B cell (primary cell): ENCODE measurements at regions not wholly inside any gene's neighbourhood (a gene's known extent, or its start where the extent isn't known, plus 50 kb on each side); places are given as distances from the start of the nearest gene placed in this dataset.

Experiments
- ATAC-seq: fragments of 200-7000 bp; cut with Tn5 transposase; one replicate; pipeline ENCODE4 v1.10.0; 2021; ENCODE audit warnings: low read depth, mild to moderate bottlenecking, moderate number of reproducible peaks, moderate library complexity
- CTCF ChIA-PET: fragments of 350-600 bp; sonication (Branson Sonifier 250); formaldehyde crosslinking; loops from one replicate; lab custom pipeline; 2021; ENCODE audit warnings: antibody characterized with exemption, inconsistent platforms; lab: Charles Lee
- POLR2A ChIA-PET: fragments of 350-600 bp; sonication (Branson Sonifier 250); formaldehyde crosslinking; loops from one replicate; lab custom pipeline; 2021; ENCODE audit warnings: antibody characterized with exemption; lab: Charles Lee
- DNase-seq: peaks from one replicate; pipeline ENCODE4 v3.0.0; 2013
- H2AFZ ChIP-seq: 2 replicates; pipeline ENCODE4 v1.6.1; 2012; ENCODE audit warnings: mild to moderate bottlenecking, low read depth, low read length; ENCODE audit not compliant: insufficient read depth, poor library complexity, severe bottlenecking
- H3K27ac ChIP-seq, 2 donors: 1 replicate in 1 of 2; 2 replicates in 1 of 2; pipeline ENCODE4 v1.5.1; 2012 to 2013; ENCODE audit warnings: low read length in 2 of 2, mild to moderate bottlenecking in 2 of 2, moderate library complexity in 1 of 2
- H3K27me3 ChIP-seq, 4 experiments: fragments of 200-600 bp in 1 of 4; sonication (generic) in 1 of 4; replicated peaks in 1 of 4; 1 replicate in 2 of 4; 2 replicates in 2 of 4; pipeline versions ENCODE4 v1.6.1 to v1.7.0; 2013 to 2016; ENCODE audit warnings: low read length in 3 of 4, mild to moderate bottlenecking in 2 of 4, mixed read lengths in 1 of 4, moderate library complexity in 1 of 4; ENCODE audit not compliant: insufficient read depth in 4 of 4, control insufficient read depth in 3 of 4; ENCODE audit errors: control extremely low read depth in 1 of 4
- H3K36me3 ChIP-seq, 2 experiments: replicated peaks in 1 of 2; 1 replicate in 1 of 2; 2 replicates in 1 of 2; pipeline versions ENCODE4 v1.6.1 to v1.7.1; 2013; ENCODE audit warnings: low read length in 1 of 2; ENCODE audit not compliant: insufficient read depth in 2 of 2, control insufficient read depth in 1 of 2; ENCODE audit errors: control extremely low read depth in 1 of 2, extremely low read depth in 1 of 2
- H3K4me1 ChIP-seq, 2 donors: fragments of 200-600 bp in 1 of 2; sonication (generic) in 1 of 2; 1 replicate in 1 of 2; 2 replicates in 1 of 2; pipeline versions ENCODE4 v1.5.1 to v1.6.1; 2013 to 2017; ENCODE audit warnings: low read length in 2 of 2; ENCODE audit not compliant: control insufficient read depth in 2 of 2, insufficient read depth in 2 of 2
- H3K4me2 ChIP-seq: replicated peaks from 2 replicates; pipeline ENCODE3; 2012; ENCODE audit warnings: mild to moderate bottlenecking, low read depth, low read length; ENCODE audit not compliant: poor library complexity, severe bottlenecking
- H3K4me3 ChIP-seq, 5 experiments: fragments of 200-600 bp in 1 of 5; sonication (generic) in 1 of 5; 1 replicate in 3 of 5; 2 replicates in 2 of 5; pipeline versions ENCODE4 v1.5.1 to v1.7.0; 2011 to 2016; ENCODE audit warnings: low read length in 4 of 5, mild to moderate bottlenecking in 4 of 5, low read depth in 2 of 5, control low read depth in 1 of 5, moderate library complexity in 1 of 5; ENCODE audit not compliant: insufficient read depth in 1 of 5; ENCODE audit errors: control extremely low read depth in 1 of 5, extremely low read depth in 1 of 5
- H3K79me2 ChIP-seq: fragments of 200-600 bp; sonication (generic); one replicate; pipeline ENCODE4 v1.6.0; 2016; ENCODE audit warnings: low read length; ENCODE audit not compliant: control insufficient read depth, insufficient read depth
- H3K9ac ChIP-seq: fragments of 200-600 bp; sonication (generic); 2 replicates; pipeline ENCODE4 v1.6.1; 2017; ENCODE audit warnings: mild to moderate bottlenecking, low read length, moderate library complexity
- H3K9me3 ChIP-seq, 3 donors: one replicate each; pipeline versions ENCODE4 v1.6.1 to v1.7.1; 2013; ENCODE audit warnings: low read length in 2 of 3; ENCODE audit not compliant: control insufficient read depth in 2 of 3, insufficient read depth in 1 of 3; ENCODE audit errors: control extremely low read depth in 1 of 3
- H4K20me1 ChIP-seq: 2 replicates; pipeline ENCODE4 v1.6.0; 2012; ENCODE audit warnings: mild to moderate bottlenecking, low read length; ENCODE audit not compliant: insufficient read depth, control insufficient read depth, poor library complexity, severe bottlenecking
- H3K27ac Mint-ChIP-seq: one replicate; pipeline ENCODE4 v1.8.0; 2021; ENCODE audit warnings: mixed read lengths
- H3K27me3 Mint-ChIP-seq: one replicate; pipeline ENCODE4 v1.8.0; 2021; ENCODE audit warnings: mixed read lengths
- H3K4me1 Mint-ChIP-seq: one replicate; pipeline ENCODE4 v1.8.0; 2021; ENCODE audit warnings: mixed read lengths
- H3K4me3 Mint-ChIP-seq: one replicate; pipeline ENCODE4 v1.8.0; 2021; ENCODE audit warnings: mixed read lengths
- H3K9me3 Mint-ChIP-seq: one replicate; pipeline ENCODE4 v1.8.0; 2022; ENCODE audit warnings: mixed read lengths; ENCODE audit not compliant: insufficient read depth
- CTCF ChIP-seq: fragments of 200-600 bp; IDR thresholded peaks from one replicate; pipeline ENCODE4 v1.8.0; 2022; ENCODE audit warnings: antibody characterized with exemption, mild to moderate bottlenecking
- EZH2 ChIP-seq: IDR thresholded peaks from 2 replicates; pipeline ENCODE4 v1.6.1; 2012; ENCODE audit warnings: borderline replicate concordance, low read depth, mild to moderate bottlenecking, moderate library complexity, low read length; ENCODE audit not compliant: insufficient read depth, poor library complexity, severe bottlenecking
- WGBS: methylation state at CpG from one replicate; pipeline ENCODE4 v1.1.5; 2013; ENCODE audit warnings: missing lambda C conversion rate; ENCODE audit not compliant: insufficient coverage; 5-methylcytosine and 5-hydroxymethylcytosine counted together
- intact Hi-C: fragments of 100-400 bp; cut with micrococcal nuclease; formaldehyde crosslinking; loops from one replicate; pipeline ENCODE4 v1.10.0; 2022

- H3K27me3 Mint-ChIP-seq: peaks cover 18% of the 10 kb centered on the region
- peaks cover 0 to 2% (median 0%) of the 10 kb centered on the region in 3 donors for H3K9me3 ChIP-seq
- H3K27ac ChIP-seq: no peak overlapping the region
- CTCF ChIA-PET: no interaction called here
- H3K4me2 ChIP-seq: no peak overlapping the region
- H3K4me3 Mint-ChIP-seq: no peak overlapping the region
- no peaks in the 10 kb centered on the region for H3K27me3 ChIP-seq
- WGBS: no CpG with 5 or more reads among the region's 1 CpG
- intact Hi-C loops: no loop called here
- no peaks in the 10 kb centered on the region for H3K4me1 Mint-ChIP-seq
- H3K27ac Mint-ChIP-seq: no peak overlapping the region
- H3K9ac ChIP-seq: no peak overlapping the region
- POLR2A ChIA-PET: no interaction called here
- no peaks in the 10 kb centered on the region for H4K20me1 ChIP-seq
- DNase-seq (no peak), ATAC-seq (no peak)
- no peak overlapping the region for H3K4me3 ChIP-seq
- no peaks in the 10 kb centered on the region for H3K4me1 ChIP-seq
- no peak overlapping the region for H2AFZ ChIP-seq
- no peaks in the 10 kb centered on the region for H3K36me3 ChIP-seq
- no peaks in the 10 kb centered on the region for H3K79me2 ChIP-seq
- H3K9me3 Mint-ChIP-seq: no peaks in the 10 kb centered on the region
- TF ChIP-seq CTCF (no peak), EZH2 (no peak)
These were observed 281.2 kb upstream of the THBS1 start for GRCh38 chr15:39299486-39300267.

- H3K9me3 ChIP-seq: peaks cover 0 to 2% (median 0%) of the 10 kb centered on the region in 3 donors
- no peak overlapping the region for H3K27ac Mint-ChIP-seq
- no peak for DNase-seq
- H3K4me3 Mint-ChIP-seq: no peak overlapping the region
- no peaks in the 10 kb centered on the region for H3K27me3 ChIP-seq
- H3K27me3 Mint-ChIP-seq: peaks cover 18% of the 10 kb centered on the region
- ChIA-PET POLR2A (no interaction called here), CTCF (no interaction called here)
- ATAC-seq: no peak
- intact Hi-C loops: no loop called here
- no peak overlapping the region for H3K4me2 ChIP-seq
- no peaks in the 10 kb centered on the region for H3K4me1 Mint-ChIP-seq
- TF ChIP-seq CTCF (no peak), EZH2 (no peak)
- H3K4me3 ChIP-seq: no peak overlapping the region
- WGBS: 100% methylated on average over 2 of the region's 3 CpGs
- H3K36me3 ChIP-seq: no peaks in the 10 kb centered on the region
- H3K9ac ChIP-seq: no peak overlapping the region
- no peaks in the 10 kb centered on the region for H4K20me1 ChIP-seq
- no peaks in the 10 kb centered on the region for H3K9me3 Mint-ChIP-seq
- H3K4me1 ChIP-seq: no peaks in the 10 kb centered on the region
- no peaks in the 10 kb centered on the region for H3K79me2 ChIP-seq
- no peak overlapping the region for H3K27ac ChIP-seq
- H2AFZ ChIP-seq: no peak overlapping the region
These were observed 280.3 kb upstream of the THBS1 start for GRCh38 chr15:39300451-39301153.
